NCI-H510A (cell line): ENCODE measurements at regions not wholly inside any gene's neighbourhood (a gene's known extent, or its start where the extent isn't known, plus 50 kb on each side); places are given as distances from the start of the nearest gene placed in this dataset.
"Not testable (repeated sequence)": the region's sequence is repeated elsewhere in the genome, so short reads cannot be mapped to it uniquely, and the experiment has no call there.

ENCODE experiments used
- DNase-seq: peaks from one replicate; lab custom pipeline; 2025; lab: John Stamatoyannopoulos, UW

GRCh38 chr4:115228851-115229250 is 115.4 kb upstream of the NDST4 start:
- DNase-seq: no peak

GRCh38 chr4:115222061-115222460 is 108.6 kb upstream of the NDST4 start:
- no peak for DNase-seq

DNA sequence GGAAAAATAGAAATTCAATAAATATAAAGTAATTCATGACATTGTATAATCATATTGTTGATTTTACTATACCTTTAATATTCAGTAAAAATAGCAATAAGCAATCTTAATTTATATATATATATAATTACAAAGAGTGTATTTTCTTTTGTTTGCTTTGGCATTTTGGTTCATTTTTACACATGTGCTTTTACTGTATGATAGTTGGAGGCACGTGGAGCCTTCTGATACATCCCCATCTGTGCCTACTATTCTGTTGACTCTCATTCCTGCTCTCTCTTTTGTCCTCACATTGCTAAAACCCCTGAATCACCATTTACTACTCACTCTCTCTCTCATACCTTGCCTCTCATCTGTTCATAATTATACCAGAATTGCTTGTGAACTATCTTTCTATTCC is 106.4 kb upstream of the NDST4 start:
- DNase-seq: no peak

GRCh38 chr4:115219315-115219860 is 106.0 kb upstream of the NDST4 start:
- peak; percentile 31 for DNase-seq

DNA sequence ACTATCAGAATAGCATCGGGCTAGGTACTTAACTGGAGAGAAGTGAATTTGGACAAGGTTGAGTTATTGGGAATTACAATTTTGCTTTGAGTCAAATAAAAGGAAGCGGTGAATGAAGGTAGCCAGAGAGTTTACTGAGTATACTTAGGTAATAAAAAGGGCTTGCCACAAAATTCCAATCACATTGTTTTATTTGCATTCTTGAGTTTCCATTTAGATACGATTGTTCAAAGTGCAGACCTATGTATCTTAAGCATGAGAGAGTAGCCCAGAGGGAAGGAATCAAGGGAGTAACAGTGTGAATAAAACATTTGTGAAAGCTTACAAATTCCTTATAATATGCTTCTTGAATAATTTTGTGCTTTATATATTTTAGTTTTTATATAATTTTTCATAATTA is 102.5 kb upstream of the NDST4 start:
- DNase-seq: no peak

DNA sequence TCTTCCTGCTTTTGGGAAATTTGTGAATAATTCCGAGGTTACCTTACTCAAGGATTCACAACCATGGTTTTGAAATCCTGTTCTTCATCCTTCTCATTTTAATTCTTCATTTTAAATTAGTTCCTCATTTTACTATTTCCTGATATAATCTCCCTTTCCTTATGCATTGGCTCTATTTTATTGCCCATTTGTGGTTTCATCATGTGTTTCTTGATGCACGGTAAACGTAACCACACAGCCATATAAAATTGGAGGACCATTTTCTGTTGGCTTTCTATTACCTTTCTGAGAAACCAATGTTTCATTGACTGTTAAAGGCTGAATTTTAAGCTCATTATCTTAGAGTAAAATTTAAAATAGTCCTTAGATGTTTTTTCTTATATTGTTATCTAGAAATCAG is 100.3 kb upstream of the NDST4 start:
- DNase-seq: no peak

DNA sequence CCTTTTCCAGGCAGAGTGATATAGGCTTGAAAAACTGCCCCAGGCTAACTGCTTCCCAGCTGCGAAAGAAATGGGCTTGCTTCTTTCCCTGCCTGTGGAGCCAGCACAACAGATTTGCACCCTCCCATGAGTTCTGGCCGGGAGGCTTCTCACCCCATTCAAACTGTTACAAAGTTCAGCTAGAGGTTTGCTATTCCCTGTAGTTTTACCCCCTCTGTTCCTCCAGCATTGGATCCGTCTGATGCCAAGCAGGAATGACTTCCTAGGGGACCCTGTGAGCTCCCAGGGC is 87.6 kb upstream of the NDST4 start:
- no peak for DNase-seq

DNA sequence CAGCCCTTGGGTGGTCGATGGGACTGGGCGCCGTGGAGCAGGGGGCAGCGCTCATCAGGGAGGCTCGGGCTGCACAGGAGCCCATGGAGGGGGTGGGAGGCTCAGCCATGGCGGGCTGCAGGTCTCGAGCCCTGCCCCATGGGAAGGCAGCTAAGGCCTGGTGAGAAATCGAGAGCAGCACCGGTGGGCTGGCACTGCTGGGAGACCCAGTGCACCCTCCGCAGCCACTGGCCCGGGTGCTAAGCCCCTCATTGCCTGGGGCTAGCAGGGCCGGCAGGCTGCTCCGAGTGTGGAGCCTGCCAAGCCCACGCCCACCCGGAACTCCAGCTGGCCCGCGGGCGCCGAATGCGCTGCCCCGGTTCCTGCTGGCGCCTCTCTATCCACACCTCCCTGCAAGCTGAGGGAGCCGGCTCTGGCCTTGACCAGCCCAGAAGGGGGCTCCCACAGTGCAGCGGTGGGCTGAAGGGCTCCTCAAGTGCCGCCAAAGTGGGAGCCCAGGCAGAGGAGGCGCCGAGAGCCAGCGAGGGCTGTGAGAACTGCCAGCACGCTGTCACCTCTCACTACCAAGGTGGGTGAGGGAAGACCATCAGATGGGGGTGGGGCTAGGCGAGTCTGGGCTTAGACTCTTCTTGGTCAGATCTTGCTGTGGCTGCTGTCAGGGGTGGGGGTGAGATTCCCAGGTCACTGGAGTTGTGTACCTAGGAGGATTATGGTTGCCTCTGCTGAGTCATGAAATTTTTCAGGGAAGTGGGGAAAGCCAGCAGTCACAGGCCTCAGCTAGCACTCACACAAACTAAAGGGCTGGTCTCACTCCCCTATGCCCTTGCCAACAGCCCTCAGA is 87.0 kb upstream of the NDST4 start:
- DNase-seq: not testable (repeated sequence)

DNA sequence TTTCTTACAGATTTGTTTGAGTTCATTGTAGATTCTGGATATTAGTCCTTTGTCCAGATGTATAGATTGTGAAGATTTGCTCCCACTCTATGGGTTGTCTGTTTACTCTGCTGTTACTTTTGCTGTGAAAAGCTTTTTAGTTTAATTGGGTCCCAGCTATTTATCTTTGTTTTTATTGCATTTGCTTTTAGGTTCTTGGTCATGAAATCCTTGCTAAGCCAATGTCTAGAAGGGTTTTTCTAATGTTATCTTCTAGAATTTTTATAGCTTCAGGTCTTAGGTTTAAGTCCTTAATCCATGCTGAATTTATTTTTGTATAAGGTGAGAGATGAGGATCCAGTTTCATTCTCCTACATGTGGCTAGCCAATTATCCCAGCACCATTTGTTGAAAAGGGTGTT is 81.2 kb upstream of the NDST4 start:
- not testable (repeated sequence) for DNase-seq

- no peak for DNase-seq
Observed at GRCh38 chr4:115190529-115190928, 77.1 kb upstream of the NDST4 start.

DNA sequence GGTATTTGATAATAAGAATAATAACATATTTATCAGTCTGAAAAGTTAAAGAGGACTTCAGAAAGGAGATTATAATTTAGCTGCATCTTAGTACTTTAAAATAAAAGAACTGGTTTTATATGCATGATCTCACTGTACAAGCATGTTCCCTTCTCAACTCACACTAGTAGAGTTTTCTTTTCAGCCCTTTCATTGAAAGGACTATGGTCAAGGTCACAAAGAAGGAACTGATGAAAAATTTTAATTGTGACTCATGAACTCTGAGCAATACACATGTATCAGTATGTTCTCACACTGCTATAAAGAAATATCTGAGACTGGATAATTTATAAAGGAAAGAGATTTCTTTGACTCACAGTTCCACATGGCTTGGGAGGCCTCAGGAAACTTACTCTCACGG is 73.7 kb upstream of the NDST4 start:
- DNase-seq: no peak

DNA sequence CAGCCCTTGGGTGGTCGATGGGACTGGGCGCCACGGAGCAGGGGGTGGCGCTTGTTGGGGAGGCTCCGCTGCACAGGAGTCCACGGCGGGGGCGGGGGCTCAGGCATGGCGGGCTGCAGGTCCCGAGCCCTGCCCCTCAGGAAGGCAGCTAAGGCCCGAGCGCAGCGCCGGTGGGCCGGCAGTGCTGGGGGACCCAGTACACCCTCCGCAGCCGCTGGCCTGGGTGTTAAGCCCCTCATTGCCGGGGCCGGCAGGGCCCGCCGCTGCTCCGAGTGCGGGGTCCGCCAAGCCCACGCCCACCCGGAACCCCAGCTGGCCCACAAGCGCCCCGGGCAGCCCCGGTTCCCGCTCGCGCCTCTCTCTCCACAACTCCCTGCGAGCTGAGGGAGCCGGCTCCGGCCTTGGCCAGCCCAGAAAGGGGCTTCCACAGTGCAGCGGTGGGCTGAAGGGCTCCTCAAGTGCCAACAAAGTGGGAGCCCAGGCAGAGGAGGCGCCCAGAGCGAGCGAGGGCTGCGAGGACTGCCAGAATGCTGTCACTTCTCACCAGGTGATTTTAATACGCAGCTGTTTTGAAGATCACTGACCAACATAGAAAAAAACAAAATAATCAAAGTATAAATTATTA is 66.1 kb upstream of the NDST4 start:
- DNase-seq: not testable (repeated sequence)

DNA sequence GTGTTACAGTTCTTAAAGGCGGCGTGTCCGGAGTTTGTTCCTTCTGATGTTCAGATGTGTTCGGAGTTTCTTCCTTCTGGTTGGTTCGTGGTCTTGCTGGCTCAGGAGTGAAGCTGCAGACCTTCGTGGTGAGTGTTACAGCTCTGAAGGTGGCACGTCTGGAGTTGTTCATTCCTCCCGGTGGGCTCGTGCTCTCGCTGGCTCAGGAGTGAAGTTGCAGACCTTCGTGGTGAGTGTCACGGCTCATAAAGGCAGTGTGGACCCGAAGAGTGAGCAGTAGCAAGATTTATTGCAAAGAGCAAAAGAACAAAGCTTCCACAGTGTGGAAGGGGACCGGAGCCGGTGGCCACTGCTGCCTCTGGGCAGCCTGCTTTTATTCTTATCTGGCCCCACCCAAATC is 65.3 kb upstream of the NDST4 start:
- not testable (repeated sequence) for DNase-seq

DNA sequence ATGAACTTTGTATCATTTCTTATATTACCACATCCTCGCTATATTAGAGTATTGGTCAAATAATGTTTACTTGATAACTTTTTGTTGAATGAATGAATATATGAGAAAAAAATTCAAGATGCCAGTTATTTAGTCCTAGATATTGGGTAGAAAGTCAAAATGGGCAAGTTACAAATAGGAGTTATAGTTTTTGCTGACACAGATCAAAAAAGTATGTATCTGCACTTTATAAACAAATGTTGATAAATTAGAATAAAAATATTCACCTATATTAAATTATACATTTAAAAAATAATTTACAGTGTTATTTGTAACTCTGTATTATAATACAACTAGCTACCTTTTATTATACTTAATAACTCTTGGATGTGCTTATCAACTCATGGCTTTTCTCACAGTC is 57.8 kb upstream of the NDST4 start:
- no peak for DNase-seq

DNA sequence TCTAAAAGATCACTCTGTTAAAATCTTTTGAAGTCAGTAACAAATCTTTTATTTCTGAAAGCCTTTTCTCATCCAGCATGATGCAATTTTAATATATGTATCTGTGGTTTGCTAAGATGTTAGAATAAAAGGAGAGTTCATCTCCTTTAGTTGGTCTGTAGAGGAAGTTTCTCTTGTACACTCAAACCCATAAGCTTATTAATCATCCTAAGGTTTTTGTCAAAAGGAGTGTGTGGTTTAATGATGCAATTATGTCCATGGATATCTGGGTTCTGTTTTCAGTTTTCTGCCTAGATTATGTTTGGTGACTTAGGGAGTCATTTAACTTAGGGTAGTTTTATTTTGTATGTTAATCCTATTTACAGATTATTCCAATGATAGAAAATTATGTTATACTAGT is 52.1 kb upstream of the NDST4 start:
- DNase-seq: no peak
